Prostate gland (tissue), 2 donors: ENCODE measurements at regions not wholly inside any gene's neighbourhood (a gene's known extent, or its start where the extent isn't known, plus 50 kb on each side); places are given as distances from the start of the nearest gene placed in this dataset.

Source experiments
- DNase-seq: peaks from one replicate; pipeline ENCODE4 v3.0.0-alpha.2; 2019; ENCODE audit warnings: low spot score
- H3K27ac ChIP-seq, 2 donors: fragments of 200-600 bp; sonication (generic); 2 replicates each; pipeline ENCODE4 v1.5.1; 2017 to 2019
- H3K27me3 ChIP-seq: fragments of 200-600 bp; sonication (generic); replicated peaks from 2 replicates; pipeline ENCODE4 v1.5.1; 2019; ENCODE audit not compliant: insufficient read depth
- H3K36me3 ChIP-seq, 2 donors: fragments of 200-600 bp; sonication (generic); 1 replicate in 1 of 2; 2 replicates in 1 of 2; pipeline versions ENCODE4 v1.5.1 to v1.8.1; 2017 to 2019
- H3K4me1 ChIP-seq: fragments of 200-600 bp; sonication (generic); replicated peaks from 2 replicates; pipeline ENCODE4 v1.5.1; 2019
- H3K4me3 ChIP-seq, 2 donors: fragments of 200-600 bp; sonication (generic); 2 replicates each; pipeline ENCODE4 v1.5.1; 2017 to 2019
- H3K9me3 ChIP-seq: fragments of 200-600 bp; sonication (generic); 2 replicates; pipeline ENCODE4 v1.5.1; 2017
- POLR2A ChIP-seq: fragments of 450-650 bp; IDR thresholded peaks from one replicate; pipeline ENCODE4 v1.6.1; 2016; ENCODE audit warnings: antibody characterized with exemption, mild to moderate bottlenecking
- POLR2AphosphoS5 ChIP-seq: sonication (generic); formaldehyde crosslinking; IDR thresholded peaks from one replicate; pipeline ENCODE4 v1.6.1; 2017; ENCODE audit warnings: antibody characterized with exemption
- WGBS: methylation state at CpG from one replicate; pipeline ENCODE4 v1.1.5; 2018; 5-methylcytosine and 5-hydroxymethylcytosine counted together
- intact Hi-C: fragments of 100-400 bp; cut with DNase I; formaldehyde crosslinking; loops from one replicate; pipeline ENCODE4 v1.14.2; 2022
- TF ChIP-seq, protein P1 (sequence below), 4 experiments: fragments of 200-600 bp in 2 of 4; fragments of 450-650 bp in 2 of 4; sonication (generic) in 2 of 4; IDR thresholded peaks; 1 replicate in 3 of 4; 2 replicates in 1 of 4; pipeline ENCODE4 v1.5.1; 2016 to 2019; ENCODE audit warnings: antibody characterized with exemption in 4 of 4, mild to moderate bottlenecking in 2 of 4, moderate library complexity in 2 of 4

DNA sequence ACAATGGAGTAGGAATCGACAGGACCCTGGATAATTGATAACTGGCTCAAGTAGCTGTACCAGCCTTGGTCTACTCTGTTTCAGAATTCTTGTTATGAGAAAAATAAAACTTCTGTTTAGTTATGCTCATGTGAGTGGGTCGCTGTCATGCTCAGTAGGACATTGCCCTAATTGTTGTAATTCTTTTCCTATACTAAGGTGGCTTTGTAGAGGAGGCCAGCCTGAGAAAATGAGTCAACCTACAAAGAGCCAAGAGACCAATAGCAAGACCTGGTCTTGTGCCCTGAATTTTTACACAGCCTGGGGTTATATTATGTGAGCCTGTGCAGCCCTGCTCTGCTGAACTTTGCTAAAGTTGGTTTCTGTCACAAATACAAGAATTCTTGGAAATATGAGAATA, 238.4 kb downstream of the MEIS1 start:
- 92% methylated on average over 2 of the region's 2 CpGs for WGBS

DNA sequence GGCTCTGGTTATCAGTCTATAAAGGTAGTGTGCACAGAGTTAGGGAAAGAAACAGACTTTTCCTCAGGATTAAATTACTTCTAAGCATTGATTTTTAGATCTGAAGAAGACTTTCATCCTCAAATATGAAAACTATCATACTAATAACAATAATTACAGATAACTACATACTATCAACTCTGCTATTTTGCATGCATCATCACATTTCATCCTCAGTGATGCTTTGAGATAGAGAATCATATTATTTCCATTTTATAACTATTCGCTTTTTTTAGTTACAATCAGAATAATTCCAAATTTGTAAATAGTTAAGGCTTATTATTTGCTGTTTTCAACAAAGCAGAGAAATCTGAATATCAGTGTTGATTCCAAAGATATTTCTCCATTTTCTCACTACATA, 239.2 kb downstream of the MEIS1 start:
- DNase-seq: no peak
- H3K27me3 ChIP-seq: no peaks in the 10 kb centered on the region
- H3K4me1 ChIP-seq: no peaks in the 10 kb centered on the region
- no peak overlapping the region for H3K27ac ChIP-seq
- no peaks in the 10 kb centered on the region for H3K9me3 ChIP-seq
- WGBS: 100% methylated on average over 1 of the region's 1 CpG
- intact Hi-C loops: no loop called here
- no peaks in the 10 kb centered on the region for H3K36me3 ChIP-seq
- no peak overlapping the region for H3K4me3 ChIP-seq
- no peak for TF ChIP-seq POLR2A
- TF ChIP-seq, protein P1, sequence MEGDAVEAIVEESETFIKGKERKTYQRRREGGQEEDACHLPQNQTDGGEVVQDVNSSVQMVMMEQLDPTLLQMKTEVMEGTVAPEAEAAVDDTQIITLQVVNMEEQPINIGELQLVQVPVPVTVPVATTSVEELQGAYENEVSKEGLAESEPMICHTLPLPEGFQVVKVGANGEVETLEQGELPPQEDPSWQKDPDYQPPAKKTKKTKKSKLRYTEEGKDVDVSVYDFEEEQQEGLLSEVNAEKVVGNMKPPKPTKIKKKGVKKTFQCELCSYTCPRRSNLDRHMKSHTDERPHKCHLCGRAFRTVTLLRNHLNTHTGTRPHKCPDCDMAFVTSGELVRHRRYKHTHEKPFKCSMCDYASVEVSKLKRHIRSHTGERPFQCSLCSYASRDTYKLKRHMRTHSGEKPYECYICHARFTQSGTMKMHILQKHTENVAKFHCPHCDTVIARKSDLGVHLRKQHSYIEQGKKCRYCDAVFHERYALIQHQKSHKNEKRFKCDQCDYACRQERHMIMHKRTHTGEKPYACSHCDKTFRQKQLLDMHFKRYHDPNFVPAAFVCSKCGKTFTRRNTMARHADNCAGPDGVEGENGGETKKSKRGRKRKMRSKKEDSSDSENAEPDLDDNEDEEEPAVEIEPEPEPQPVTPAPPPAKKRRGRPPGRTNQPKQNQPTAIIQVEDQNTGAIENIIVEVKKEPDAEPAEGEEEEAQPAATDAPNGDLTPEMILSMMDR (IDR thresholded peaks at IDR 0.05): no peak
- TF ChIP-seq POLR2AphosphoS5: no peak

More for the DNA sequence above, 238.4 kb downstream of the MEIS1 start:
- no peak overlapping the region for H3K27ac ChIP-seq
- intact Hi-C loops: no loop called here
- no peak overlapping the region for H3K4me3 ChIP-seq
- DNase-seq: no peak
- H3K9me3 ChIP-seq: no peaks in the 10 kb centered on the region
- H3K36me3 ChIP-seq: no peaks in the 10 kb centered on the region
- H3K27me3 ChIP-seq: no peaks in the 10 kb centered on the region
- TF ChIP-seq, protein P1 (IDR thresholded peaks at IDR 0.05): no peak
- TF ChIP-seq POLR2A (no peak), POLR2AphosphoS5 (no peak)
- H3K4me1 ChIP-seq: no peaks in the 10 kb centered on the region

DNA sequence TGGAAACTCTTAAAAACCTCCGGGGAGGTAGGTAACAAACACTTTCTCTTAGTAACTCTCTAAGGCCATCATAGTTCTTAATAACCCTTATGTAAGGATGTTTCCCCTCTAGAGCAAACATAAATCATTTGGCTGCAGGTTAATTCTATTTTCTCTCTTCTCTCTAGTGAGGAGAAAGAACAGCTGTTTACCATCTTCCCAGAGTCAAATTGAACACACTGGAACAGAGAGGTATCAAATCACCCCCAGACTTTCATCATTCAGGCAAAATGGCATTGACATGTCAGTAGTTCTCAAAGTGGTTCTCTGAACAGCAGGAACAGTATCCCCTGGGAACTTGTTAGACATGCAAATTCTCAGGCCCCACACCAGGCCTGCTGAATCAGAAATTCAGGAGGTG, 240.7 kb downstream of the MEIS1 start:
- 81% methylated on average over 1 of the region's 1 CpG for WGBS
- Histone ChIP-seq H3K9me3 (no peaks in the 10 kb centered on the region), H3K36me3 (no peaks in the 10 kb centered on the region), H3K4me3 (no peak overlapping the region), H3K27ac (no peak overlapping the region), H3K27me3 (no peaks in the 10 kb centered on the region), H3K4me1 (no peaks in the 10 kb centered on the region)
- intact Hi-C loops: no loop called here
- no peak for DNase-seq
- TF ChIP-seq, protein P1 (IDR thresholded peaks at IDR 0.05): no peak
- TF ChIP-seq POLR2A (no peak), POLR2AphosphoS5 (no peak)

DNA sequence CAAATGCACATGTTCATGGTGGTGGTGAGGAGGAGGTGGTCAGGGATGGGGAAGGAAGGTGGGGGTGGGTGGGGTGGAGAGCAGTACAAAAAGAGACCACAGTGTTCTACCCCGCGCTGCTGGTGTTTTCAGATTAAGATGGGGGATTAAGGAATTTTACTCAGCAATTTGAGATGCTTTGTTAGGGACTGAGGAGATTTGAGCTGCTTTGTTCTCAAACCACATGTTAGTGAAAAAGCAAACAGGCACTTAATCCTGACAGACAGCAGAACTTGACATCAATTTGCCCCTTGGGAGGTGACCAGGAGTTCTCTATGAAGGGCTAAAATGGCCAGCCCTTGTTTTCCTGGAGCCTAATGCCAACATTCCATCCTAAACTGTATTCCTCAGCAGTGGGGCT, 244.5 kb downstream of the MEIS1 start:
- Histone ChIP-seq H3K9me3 (no peaks in the 10 kb centered on the region), H3K27ac (no peak overlapping the region), H3K27me3 (no peaks in the 10 kb centered on the region), H3K36me3 (no peaks in the 10 kb centered on the region), H3K4me1 (no peaks in the 10 kb centered on the region), H3K4me3 (no peak overlapping the region)
- no peak for DNase-seq
- intact Hi-C loops: no loop called here
- 45% methylated on average over 2 of the region's 2 CpGs for WGBS
- TF ChIP-seq POLR2A: no peak
- no peak for TF ChIP-seq POLR2AphosphoS5
- TF ChIP-seq, protein P1 (IDR thresholded peaks at IDR 0.05): no peak

DNA sequence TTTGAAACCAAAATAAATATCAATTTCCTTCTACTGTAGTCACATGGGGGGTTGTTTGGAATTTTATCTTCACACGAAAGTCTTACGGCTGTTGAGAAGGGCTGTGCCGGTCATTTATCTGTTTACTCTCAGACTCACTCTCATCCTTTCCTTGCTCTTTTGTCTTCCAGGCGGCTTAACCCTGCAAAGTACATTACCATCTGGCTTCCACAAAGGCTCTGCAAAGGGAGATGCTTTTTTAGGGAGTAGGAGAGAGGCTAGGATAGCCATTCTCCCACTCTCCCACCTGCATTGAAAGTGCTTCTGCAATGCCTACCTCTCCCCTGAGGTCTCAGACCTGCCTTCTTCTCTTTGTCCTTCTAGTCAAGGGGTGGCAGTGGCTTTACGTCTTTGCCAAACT, 247.6 kb downstream of the MEIS1 start:
- WGBS: 64% methylated on average over 5 of the region's 5 CpGs
- no peaks in the 10 kb centered on the region for H3K27me3 ChIP-seq
- intact Hi-C loops: no loop called here
- no peaks in the 10 kb centered on the region for H3K4me1 ChIP-seq
- H3K27ac ChIP-seq: no peak overlapping the region
- no peak overlapping the region for H3K4me3 ChIP-seq
- no peaks in the 10 kb centered on the region for H3K9me3 ChIP-seq
- no peaks in the 10 kb centered on the region for H3K36me3 ChIP-seq
- TF ChIP-seq, protein P1 (IDR thresholded peaks at IDR 0.05): no peak
- TF ChIP-seq POLR2A: no peak
- no peak for TF ChIP-seq POLR2AphosphoS5
- DNase-seq: no peak
